Gastrocnemius medialis (tissue), 4 donors: ENCODE measurements at regions not wholly inside any gene's neighbourhood (a gene's known extent, or its start where the extent isn't known, plus 50 kb on each side); places are given as distances from the start of the nearest gene placed in this dataset.

Source experiments
- ATAC-seq, 2 donors: fragments of 150-250 bp; one replicate each; pipeline ENCODE4 v1.9.1; 2016
- DNase-seq, 2 donors: peaks; one replicate each; pipeline ENCODE4 v3.0.0-alpha.2; 2019
- H3K27ac ChIP-seq, 4 donors: fragments of 200-600 bp; sonication (generic); 1 replicate in 1 of 4; 2 replicates in 3 of 4; pipeline ENCODE4 v1.5.1; 2016 to 2018; ENCODE audit warnings: mild to moderate bottlenecking in 2 of 4, moderate library complexity in 1 of 4
- H3K27me3 ChIP-seq, 3 donors: fragments of 200-600 bp; sonication (generic) in 2 of 3; 1 replicate in 1 of 3; 2 replicates in 2 of 3; pipeline versions ENCODE4 v1.5.1 to v1.6.0; 2016 to 2019; ENCODE audit warnings: mild to moderate bottlenecking in 1 of 3, moderate library complexity in 1 of 3
- H3K36me3 ChIP-seq, 2 donors: fragments of 200-600 bp; sonication (generic) in 1 of 2; one replicate each; pipeline ENCODE4 v1.5.1; 2017 to 2018
- H3K4me1 ChIP-seq, 2 donors: fragments of 200-600 bp; sonication (generic) in 1 of 2; one replicate each; pipeline ENCODE4 v1.5.1; 2016 to 2017; ENCODE audit warnings: mild to moderate bottlenecking in 2 of 2
- H3K4me3 ChIP-seq, 4 donors: fragments of 200-600 bp; sonication (generic) in 3 of 4; 1 replicate in 1 of 4; 2 replicates in 3 of 4; pipeline ENCODE4 v1.5.1; 2016 to 2019; ENCODE audit warnings: mild to moderate bottlenecking in 2 of 4
- H3K9me3 ChIP-seq, 3 donors: fragments of 200-600 bp; sonication (generic) in 2 of 3; 1 replicate in 1 of 3; 2 replicates in 2 of 3; pipeline ENCODE4 v1.5.1; 2016 to 2019
- POLR2A ChIP-seq, 2 donors: fragments of 450-650 bp; IDR thresholded peaks; one replicate each; pipeline ENCODE4 v1.6.1; 2017; ENCODE audit warnings: antibody characterized with exemption in 2 of 2, mild to moderate bottlenecking in 2 of 2, moderate library complexity in 2 of 2
- in situ Hi-C, 4 donors: fragments of 200-750 bp; cut with MboI; loops; one replicate each; pipeline versions ENCODE4 v1.15.0 to v1.8.0; 2017; ENCODE audit warnings: low sequenced_read_pairs in 4 of 4
- intact Hi-C: fragments of 100-400 bp; cut with DNase I; formaldehyde crosslinking; loops from one replicate; pipeline ENCODE4 v1.15.1; 2023; ENCODE audit warnings: low total_unique reads
- TF ChIP-seq, protein P1 (sequence below), 5 experiments: fragments of 450-650 bp in 3 of 5; fragments of 200-600 bp in 2 of 5; sonication (generic) in 2 of 5; IDR thresholded peaks in 4 of 5; conservative IDR thresholded peaks in 1 of 5; 1 replicate in 4 of 5; 2 replicates in 1 of 5; pipeline ENCODE4 v1.5.1; 2016 to 2019; ENCODE audit warnings: antibody characterized with exemption in 5 of 5, mild to moderate bottlenecking in 3 of 5, moderate library complexity in 3 of 5

GRCh38 chr18:8962855-8963635, 139.5 kb upstream of the NDUFV2 start:
- TF ChIP-seq POLR2A (IDR thresholded peaks at IDR 0.05) = no peak
- TF ChIP-seq, protein P1, sequence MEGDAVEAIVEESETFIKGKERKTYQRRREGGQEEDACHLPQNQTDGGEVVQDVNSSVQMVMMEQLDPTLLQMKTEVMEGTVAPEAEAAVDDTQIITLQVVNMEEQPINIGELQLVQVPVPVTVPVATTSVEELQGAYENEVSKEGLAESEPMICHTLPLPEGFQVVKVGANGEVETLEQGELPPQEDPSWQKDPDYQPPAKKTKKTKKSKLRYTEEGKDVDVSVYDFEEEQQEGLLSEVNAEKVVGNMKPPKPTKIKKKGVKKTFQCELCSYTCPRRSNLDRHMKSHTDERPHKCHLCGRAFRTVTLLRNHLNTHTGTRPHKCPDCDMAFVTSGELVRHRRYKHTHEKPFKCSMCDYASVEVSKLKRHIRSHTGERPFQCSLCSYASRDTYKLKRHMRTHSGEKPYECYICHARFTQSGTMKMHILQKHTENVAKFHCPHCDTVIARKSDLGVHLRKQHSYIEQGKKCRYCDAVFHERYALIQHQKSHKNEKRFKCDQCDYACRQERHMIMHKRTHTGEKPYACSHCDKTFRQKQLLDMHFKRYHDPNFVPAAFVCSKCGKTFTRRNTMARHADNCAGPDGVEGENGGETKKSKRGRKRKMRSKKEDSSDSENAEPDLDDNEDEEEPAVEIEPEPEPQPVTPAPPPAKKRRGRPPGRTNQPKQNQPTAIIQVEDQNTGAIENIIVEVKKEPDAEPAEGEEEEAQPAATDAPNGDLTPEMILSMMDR (IDR thresholded peaks at IDR 0.05 in 4 of 5, conservative IDR thresholded peaks at IDR 0.05 in 1 of 5) = no peak
- H3K4me3 ChIP-seq = no peak overlapping the region
- in situ Hi-C loops = no loop called here
- no peaks in the 10 kb centered on the region for H3K27me3 ChIP-seq
- H3K36me3 ChIP-seq = no peaks in the 10 kb centered on the region
- intact Hi-C loops = no loop called here
- H3K9me3 ChIP-seq = no peaks in the 10 kb centered on the region
- no peaks in the 10 kb centered on the region for H3K4me1 ChIP-seq
- ATAC-seq (no peak), DNase-seq (no peak)
- H3K27ac ChIP-seq = no peak overlapping the region

GRCh38 chr18:8963876-8964275, 138.6 kb upstream of the NDUFV2 start:
- intact Hi-C loops = no loop called here
- no peaks in the 10 kb centered on the region for H3K36me3 ChIP-seq
- H3K27ac ChIP-seq = no peak overlapping the region
- ATAC-seq (no peak), DNase-seq (no peak)
- H3K9me3 ChIP-seq = no peaks in the 10 kb centered on the region
- no peaks in the 10 kb centered on the region for H3K27me3 ChIP-seq
- H3K4me1 ChIP-seq = no peaks in the 10 kb centered on the region
- TF ChIP-seq, protein P1 (IDR thresholded peaks at IDR 0.05 in 4 of 5, conservative IDR thresholded peaks at IDR 0.05 in 1 of 5) = no peak
- no peak overlapping the region for H3K4me3 ChIP-seq
- in situ Hi-C loops = no loop called here

DNA sequence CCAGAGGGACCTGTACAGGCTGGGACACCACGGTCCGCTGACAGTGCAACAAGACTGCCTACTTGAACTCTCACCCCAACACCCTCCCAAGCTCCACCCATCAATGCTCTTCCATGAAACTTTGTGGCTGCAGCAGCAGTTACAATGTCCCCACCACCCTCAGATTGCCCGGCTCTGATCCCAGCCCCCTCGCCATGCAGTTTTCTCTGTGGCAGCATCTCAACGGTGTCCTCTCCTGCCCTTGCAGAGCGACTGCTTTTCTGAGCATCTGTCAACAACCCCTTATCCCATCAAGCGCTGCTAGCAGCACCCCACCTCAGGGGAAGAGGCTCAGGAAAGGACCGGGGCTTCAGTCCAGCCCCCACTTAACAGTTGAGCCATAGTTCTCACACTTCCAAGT, 137.1 kb upstream of the NDUFV2 start:
- TF ChIP-seq POLR2A (IDR thresholded peaks at IDR 0.05) = no peak
- TF ChIP-seq, protein P1 (IDR thresholded peaks at IDR 0.05 in 4 of 5, conservative IDR thresholded peaks at IDR 0.05 in 1 of 5) = no peak
- Histone ChIP-seq H3K9me3 (no peaks in the 10 kb centered on the region), H3K4me3 (no peak overlapping the region), H3K4me1 (no peaks in the 10 kb centered on the region), H3K27me3 (no peaks in the 10 kb centered on the region), H3K27ac (no peak overlapping the region), H3K36me3 (no peaks in the 10 kb centered on the region)
- intact Hi-C loops = no loop called here
- DNase-seq = no peak
- in situ Hi-C loops = no loop called here
- ATAC-seq = no peak

GRCh38 chr18:8966821-8967220, 135.7 kb upstream of the NDUFV2 start:
- Histone ChIP-seq H3K4me3 (no peak overlapping the region), H3K4me1 (no peaks in the 10 kb centered on the region), H3K9me3 (no peaks in the 10 kb centered on the region), H3K27ac (no peak overlapping the region), H3K27me3 (peaks cover 0 to 3% (median 0%) of the 10 kb centered on the region in 3 donors), H3K36me3 (no peaks in the 10 kb centered on the region)
- intact Hi-C loops (no loop called here), in situ Hi-C loops (no loop called here)
- no peak for ATAC-seq
- TF ChIP-seq, protein P1 (IDR thresholded peaks at IDR 0.05 in 4 of 5, conservative IDR thresholded peaks at IDR 0.05 in 1 of 5) = no peak
- TF ChIP-seq POLR2A (IDR thresholded peaks at IDR 0.05) = no peak
- no peak for DNase-seq

GRCh38 chr18:8967573-8967972, 134.9 kb upstream of the NDUFV2 start:
- H3K4me1 ChIP-seq = no peaks in the 10 kb centered on the region
- no peak overlapping the region for H3K27ac ChIP-seq
- intact Hi-C loops (no loop called here), in situ Hi-C loops (no loop called here)
- H3K36me3 ChIP-seq = no peaks in the 10 kb centered on the region
- no peaks in the 10 kb centered on the region for H3K9me3 ChIP-seq
- ATAC-seq (no peak), DNase-seq (no peak)
- peaks cover 0 to 3% (median 0%) of the 10 kb centered on the region in 3 donors for H3K27me3 ChIP-seq
- TF ChIP-seq, protein P1 (IDR thresholded peaks at IDR 0.05 in 4 of 5, conservative IDR thresholded peaks at IDR 0.05 in 1 of 5) = no peak
- no peak for TF ChIP-seq POLR2A (IDR thresholded peaks at IDR 0.05)
- no peak overlapping the region for H3K4me3 ChIP-seq
